OCI-LY7 (cell line): ENCODE measurements at regions not wholly inside any gene's neighbourhood (a gene's known extent, or its start where the extent isn't known, plus 50 kb on each side); places are given as distances from the start of the nearest gene placed in this dataset.

Experiments used
- BruUV-seq: library from RNA; stranded (reverse); fragments of 400-500 nt; replicated peaks from 2 replicates; lab custom pipeline; 2021; lab: Mats Ljungman, UMichigan
- CTCF ChIA-PET: fragments of 300-600 bp; sonication (Branson Sonifier 250); formaldehyde crosslinking; loops from one replicate; lab custom pipeline; 2022; ENCODE audit warnings: antibody characterized with exemption; ENCODE audit not compliant: unreplicated experiment; lab: Charles Lee
- POLR2A ChIA-PET: fragments of 300-600 bp; sonication (Branson Sonifier 250); formaldehyde crosslinking; loops from one replicate; lab custom pipeline; 2022; ENCODE audit warnings: antibody characterized with exemption; lab: Charles Lee
- DNase-seq: peaks from one replicate; pipeline ENCODE4 v3.0.0-alpha.2; 2015; ENCODE audit warnings: low spot score
- H2AFZ ChIP-seq: fragments of 200-600 bp; sonication (generic), shearing (Covaris generic); 2 replicates; pipeline ENCODE4 v1.6.1; 2014; ENCODE audit warnings: mild to moderate bottlenecking, antibody characterized with exemption, low read length, moderate library complexity
- H3K27ac ChIP-seq: fragments of 200-600 bp; sonication (generic); 2 replicates; pipeline ENCODE4 v1.5.1; 2014; ENCODE audit warnings: mixed run types, low read depth, mild to moderate bottlenecking, moderate library complexity, low read length, inconsistent platforms; ENCODE audit not compliant: poor library complexity, severe bottlenecking
- H3K36me3 ChIP-seq: fragments of 200-600 bp; sonication (generic); 2 replicates; pipeline ENCODE4 v1.6.1; 2014; ENCODE audit warnings: mild to moderate bottlenecking, antibody characterized with exemption, low read length, moderate library complexity, mixed read lengths; ENCODE audit not compliant: insufficient read depth
- H3K4me1 ChIP-seq: fragments of 200-600 bp; sonication (generic); 2 replicates; pipeline ENCODE4 v1.5.1; 2014; ENCODE audit warnings: mild to moderate bottlenecking, low read length; ENCODE audit not compliant: insufficient read depth, poor library complexity, severe bottlenecking
- H3K4me2 ChIP-seq: fragments of 200-600 bp; sonication (generic); 2 replicates; pipeline ENCODE4 v1.6.1; 2014; ENCODE audit warnings: mild to moderate bottlenecking, low read length
- H3K4me3 ChIP-seq: fragments of 200-600 bp; sonication (generic); 2 replicates; pipeline ENCODE4 v1.5.1; 2014; ENCODE audit warnings: mild to moderate bottlenecking, low read depth, low read length; ENCODE audit not compliant: poor library complexity, severe bottlenecking
- H3K79me2 ChIP-seq: fragments of 200-600 bp; sonication (generic); 2 replicates; pipeline ENCODE4 v1.6.1; 2016; ENCODE audit warnings: low read depth, mild to moderate bottlenecking, low read length, moderate library complexity, mixed read lengths; ENCODE audit not compliant: insufficient read depth
- H3K9me2 ChIP-seq: fragments of 200-600 bp; sonication (generic); 2 replicates; pipeline ENCODE4 v1.6.1; 2016; ENCODE audit warnings: mild to moderate bottlenecking, low read length, mixed read lengths; ENCODE audit not compliant: insufficient read depth
- H3K9me3 ChIP-seq: fragments of 200-600 bp; sonication (generic); 2 replicates; pipeline ENCODE4 v1.6.1; 2014; ENCODE audit warnings: mild to moderate bottlenecking, mixed run types, low read length, mixed read lengths
- H4K20me1 ChIP-seq: fragments of 200-600 bp; sonication (generic); 2 replicates; pipeline ENCODE4 v1.6.1; 2014; ENCODE audit warnings: mild to moderate bottlenecking, antibody characterized with exemption, low read length, moderate library complexity, mixed read lengths; ENCODE audit not compliant: insufficient read depth
- CTCF ChIP-seq: fragments of 200-600 bp; sonication (generic); conservative IDR thresholded peaks from 2 replicates; pipeline ENCODE4 v1.5.1; 2014; ENCODE audit warnings: mild to moderate bottlenecking, antibody characterized with exemption, low read length, moderate library complexity, mixed read lengths
- EZH2phosphoT487 ChIP-seq: fragments of 200-600 bp; sonication (generic); IDR thresholded peaks from 2 replicates; pipeline ENCODE4 v1.6.1; 2018; ENCODE audit warnings: low read depth, borderline replicate concordance, mild to moderate bottlenecking, mixed run types, antibody characterized with exemption, low read length, moderate library complexity, mixed read lengths
- intact Hi-C: fragments of 100-400 bp; cut with micrococcal nuclease; formaldehyde crosslinking; loops from one replicate; pipeline ENCODE4 v1.10.0; 2022; ENCODE audit not compliant: unreplicated experiment

GRCh38 chr4:19657856-19658255 lies 593.8 kb upstream of the SLIT2 start:
- H3K27ac ChIP-seq: no peak overlapping the region
- TF ChIP-seq CTCF: no peak
- TF ChIP-seq EZH2phosphoT487: no peak
- no peaks in the 10 kb centered on the region for H3K9me2 ChIP-seq
- no peaks in the 10 kb centered on the region for H3K79me2 ChIP-seq
- intact Hi-C loops: no loop called here
- H3K4me1 ChIP-seq: no peaks in the 10 kb centered on the region
- no peak overlapping the region for H2AFZ ChIP-seq
- no peak overlapping the region for H3K4me3 ChIP-seq
- H3K9me3 ChIP-seq: no peaks in the 10 kb centered on the region
- DNase-seq: no peak
- CTCF ChIA-PET: no interaction called here
- H3K36me3 ChIP-seq: no peaks in the 10 kb centered on the region
- POLR2A ChIA-PET: no interaction called here
- BruUV-seq: no TSS peak
- no peak overlapping the region for H3K4me2 ChIP-seq
- H4K20me1 ChIP-seq: no peaks in the 10 kb centered on the region

- Histone ChIP-seq H3K79me2 (no peaks in the 10 kb centered on the region), H3K9me3 (no peaks in the 10 kb centered on the region), H4K20me1 (no peaks in the 10 kb centered on the region), H3K4me1 (no peaks in the 10 kb centered on the region), H3K4me2 (no peak overlapping the region), H3K9me2 (no peaks in the 10 kb centered on the region), H3K4me3 (no peak overlapping the region), H2AFZ (no peak overlapping the region; the same call in 1 of the 2 replicates), H3K36me3 (no peaks in the 10 kb centered on the region), H3K27ac (no peak overlapping the region)
- TF ChIP-seq EZH2phosphoT487 (no peak), CTCF (no peak)
- no TSS peak for BruUV-seq
- POLR2A ChIA-PET: interaction anchor here (0.6 kb wide), 1 partner anchor 183 kb away, joined by 3 read pairs; no protein-coding TSS in a partner anchor
- DNase-seq: no peak
- intact Hi-C loops: no loop called here
- CTCF ChIA-PET: no interaction called here
Measured at GRCh38 chr4:19655666-19656065, 596.0 kb upstream of the SLIT2 start.

- Histone ChIP-seq H3K4me2 (no peak overlapping the region), H3K27ac (no peak overlapping the region), H3K9me2 (no peaks in the 10 kb centered on the region), H4K20me1 (no peaks in the 10 kb centered on the region), H2AFZ (no peak overlapping the region; the same call in 1 of the 2 replicates), H3K9me3 (no peaks in the 10 kb centered on the region), H3K4me1 (no peaks in the 10 kb centered on the region), H3K79me2 (no peaks in the 10 kb centered on the region), H3K4me3 (no peak overlapping the region), H3K36me3 (no peaks in the 10 kb centered on the region)
- intact Hi-C loops: no loop called here
- TF ChIP-seq EZH2phosphoT487 (no peak), CTCF (no peak)
- no peak for DNase-seq
- ChIA-PET CTCF (no interaction called here), POLR2A (interaction anchor here (1.2 to 1.5 kb wide), 2 partner anchors 22 to 74 kb away, joined by 4 to 5 read pairs; no protein-coding TSS in a partner anchor)
- no TSS peak for BruUV-seq
Measured at GRCh38 chr4:19650903-19651864, 600.5 kb upstream of the SLIT2 start.
